GM23338 (cell line): ENCODE measurements at regions not wholly inside any gene's neighbourhood (a gene's known extent, or its start where the extent isn't known, plus 50 kb on each side); places are given as distances from the start of the nearest gene placed in this dataset.

Source experiments
- ATAC-seq: fragments of 200-7000 bp; cut with Tn5 transposase; 3 replicates; pipeline ENCODE4 v1.9.1; 2020
- DNase-seq: peaks from one replicate; pipeline ENCODE4 v3.0.0-alpha.2; 2015; ENCODE audit warnings: low spot score
- H2AFZ ChIP-seq: fragments of 200-600 bp; sonication (generic); 2 replicates; pipeline ENCODE4 v1.8.0; 2016; ENCODE audit warnings: antibody characterized with exemption, mild to moderate bottlenecking, moderate library complexity
- H3F3A ChIP-seq: fragments of 200-600 bp; sonication (generic); replicated peaks from 2 replicates; pipeline ENCODE4 v1.8.0; 2017; ENCODE audit warnings: antibody characterized with exemption, mixed run types, low read depth
- H3K27ac ChIP-seq: fragments of 200-600 bp; sonication (generic); 2 replicates; pipeline ENCODE4 v1.6.1; 2016; ENCODE audit warnings: low read depth
- H3K27me3 ChIP-seq: fragments of 200-600 bp; sonication (generic); 2 replicates; pipeline ENCODE4 v1.8.0; 2016; ENCODE audit warnings: mild to moderate bottlenecking, mixed run types, moderate library complexity; ENCODE audit not compliant: insufficient read depth
- H3K36me3 ChIP-seq: fragments of 200-600 bp; sonication (generic); 2 replicates; pipeline ENCODE4 v1.8.0; 2016; ENCODE audit warnings: mild to moderate bottlenecking; ENCODE audit not compliant: insufficient read depth
- H3K4me1 ChIP-seq: fragments of 200-600 bp; sonication (generic); 2 replicates; pipeline ENCODE4 v1.8.0; 2016; ENCODE audit warnings: mild to moderate bottlenecking, moderate library complexity; ENCODE audit not compliant: insufficient read depth
- H3K4me2 ChIP-seq: fragments of 200-600 bp; sonication (generic); 2 replicates; pipeline ENCODE4 v1.7.1; 2017; ENCODE audit warnings: mixed run types
- H3K4me3 ChIP-seq: fragments of 200-600 bp; sonication (generic); 2 replicates; pipeline ENCODE4 v1.6.1; 2016; ENCODE audit warnings: mixed run types
- H3K79me2 ChIP-seq: fragments of 200-600 bp; sonication (generic); replicated peaks from 2 replicates; pipeline ENCODE4 v1.8.0; 2017; ENCODE audit warnings: mild to moderate bottlenecking; ENCODE audit not compliant: insufficient read depth
- H3K9me2 ChIP-seq: fragments of 200-600 bp; sonication (generic); 2 replicates; pipeline ENCODE4 v1.8.0; 2017; ENCODE audit not compliant: insufficient read depth
- H4K20me1 ChIP-seq: fragments of 200-600 bp; sonication (generic); replicated peaks from 2 replicates; pipeline ENCODE4 v1.8.0; 2017; ENCODE audit warnings: mild to moderate bottlenecking; ENCODE audit not compliant: insufficient read depth
- H3K27ac Mint-ChIP-seq: 2 replicates; pipeline ENCODE4 v1.8.0; 2020; ENCODE audit warnings: inconsistent platforms, mild to moderate bottlenecking, moderate library complexity, mixed read lengths
- H3K27me3 Mint-ChIP-seq: 3 replicates; pipeline ENCODE4 v1.8.0; 2022; ENCODE audit warnings: low read depth, mild to moderate bottlenecking, moderate library complexity, mixed read lengths, inconsistent platforms; ENCODE audit not compliant: insufficient read depth, poor library complexity
- H3K36me3 Mint-ChIP-seq: 3 replicates; pipeline ENCODE4 v1.8.0; 2021; ENCODE audit warnings: low read depth, mild to moderate bottlenecking, inconsistent platforms, moderate library complexity, mixed read lengths
- H3K4me1 Mint-ChIP-seq: 3 replicates; pipeline ENCODE4 v1.8.0; 2020; ENCODE audit warnings: mild to moderate bottlenecking, inconsistent platforms, mixed read lengths
- H3K4me3 Mint-ChIP-seq: 3 replicates; pipeline ENCODE4 v1.8.0; 2021; ENCODE audit warnings: moderate library complexity, mild to moderate bottlenecking, inconsistent platforms, mixed read lengths
- H3K9me3 Mint-ChIP-seq: 3 replicates; pipeline ENCODE4 v1.8.0; 2020; ENCODE audit warnings: moderate library complexity, mild to moderate bottlenecking, inconsistent platforms, mixed read lengths
- CREB1 ChIP-seq: fragments of 250-450 bp; sonication (Bioruptor Pico); IDR thresholded peaks from 2 replicates; pipeline ENCODE4 v1.5.0; 2020; ENCODE audit warnings: low read depth, mild to moderate bottlenecking, moderate library complexity
- CTCF ChIP-seq, 2 experiments: fragments of 200-600 bp in 1 of 2; sonication (generic) in 1 of 2; conservative IDR thresholded peaks; 2 replicates each; pipeline versions ENCODE4 v1.5.1 to v1.6.1; 2016 to 2017; ENCODE audit warnings: antibody characterized with exemption in 2 of 2, low read depth in 2 of 2, mild to moderate bottlenecking in 2 of 2, moderate library complexity in 1 of 2
- ETS1 ChIP-seq: IDR thresholded peaks from 2 replicates; pipeline ENCODE4 v1.6.1; 2016; ENCODE audit warnings: antibody characterized with exemption
- EZH2 ChIP-seq: fragments of 200-600 bp; sonication (generic); IDR thresholded peaks from one replicate; pipeline ENCODE4 v1.8.0; 2017; ENCODE audit warnings: antibody characterized with exemption, mild to moderate bottlenecking, low read depth; ENCODE audit not compliant: unreplicated experiment
- EZH2phosphoT487 ChIP-seq: fragments of 200-600 bp; sonication (generic); IDR thresholded peaks from one replicate; pipeline ENCODE4 v1.8.1; 2018; ENCODE audit warnings: antibody characterized with exemption; ENCODE audit not compliant: unreplicated experiment
- JUNB ChIP-seq: IDR thresholded peaks from one replicate; pipeline ENCODE4 v1.6.1; 2016; ENCODE audit warnings: antibody characterized with exemption; ENCODE audit not compliant: unreplicated experiment
- NANOG ChIP-seq: IDR thresholded peaks from 2 replicates; pipeline ENCODE4 v1.6.1; 2016; ENCODE audit warnings: antibody characterized with exemption, borderline replicate concordance
- POLR2AphosphoS5 ChIP-seq: IDR thresholded peaks from 2 replicates; pipeline ENCODE4 v1.6.1; 2016; ENCODE audit warnings: antibody characterized with exemption, low read depth
- STAT1 ChIP-seq: IDR thresholded peaks from one replicate; pipeline ENCODE4 v1.6.1; 2016; ENCODE audit warnings: antibody characterized with exemption; ENCODE audit not compliant: unreplicated experiment
- ZNF114 ChIP-seq: fragments of 250-450 bp; sonication (Bioruptor Pico); IDR thresholded peaks from 2 replicates; pipeline ENCODE4 v1.5.0; 2020; ENCODE audit warnings: mild to moderate bottlenecking, moderate library complexity
- ZNF331 ChIP-seq: fragments of 250-450 bp; sonication (Bioruptor Pico); IDR thresholded peaks from 2 replicates; pipeline ENCODE4 v1.5.0; 2020; ENCODE audit warnings: low read depth, mild to moderate bottlenecking, moderate library complexity
- ZNF462 ChIP-seq: fragments of 250-450 bp; sonication (Bioruptor Pico); IDR thresholded peaks from 2 replicates; pipeline ENCODE4 v1.5.0; 2020; ENCODE audit warnings: mild to moderate bottlenecking, moderate library complexity

GRCh38 chr20:52536040-52536439 lies 344.5 kb upstream of the ZFP64 start (continued):
- no peak for TF ChIP-seq ZNF462 (CRISPR knock-in tag)
- TF ChIP-seq JUNB = no peak

DNA sequence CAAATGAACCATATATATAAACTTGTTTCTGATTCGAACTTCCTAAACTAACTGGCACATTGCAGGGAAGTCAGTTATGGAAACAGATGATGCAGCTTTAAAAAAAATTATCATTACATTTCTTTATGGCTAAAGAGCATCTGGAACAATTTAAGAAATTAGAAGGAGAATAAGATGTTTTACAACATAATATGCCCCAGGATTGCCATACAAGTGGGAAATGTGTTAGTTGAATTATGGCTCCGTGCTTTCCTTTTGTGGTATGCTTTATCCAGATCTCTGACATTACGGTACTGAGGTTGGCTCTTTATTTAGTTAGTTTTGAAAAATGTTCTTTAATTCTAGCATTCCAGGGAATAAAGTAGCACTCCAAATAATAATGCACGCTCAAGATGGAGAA lies 343.0 kb upstream of the ZFP64 start:
- no peak overlapping the region for H3K27ac Mint-ChIP-seq
- Histone ChIP-seq H3K27ac (no peak overlapping the region), H4K20me1 (no peaks in the 10 kb centered on the region), H3K4me3 (no peak overlapping the region), H3K4me2 (no peak overlapping the region), H3K4me1 (peaks cover 7% of the 10 kb centered on the region; the same call in 1 of the 2 replicates), H3K27me3 (no peaks in the 10 kb centered on the region), H3K36me3 (no peaks in the 10 kb centered on the region), H2AFZ (no peak overlapping the region), H3F3A (no peaks in the 10 kb centered on the region), H3K9me2 (peaks cover 10% of the 10 kb centered on the region; the same call in 1 of the 2 replicates), H3K79me2 (no peaks in the 10 kb centered on the region)
- DNase-seq = no peak
- no peak for ATAC-seq
- no peaks in the 10 kb centered on the region for H3K36me3 Mint-ChIP-seq
- H3K27me3 Mint-ChIP-seq = no peaks in the 10 kb centered on the region
- no peak overlapping the region for H3K4me3 Mint-ChIP-seq
- H3K9me3 Mint-ChIP-seq = peaks cover 4% of the 10 kb centered on the region
- H3K4me1 Mint-ChIP-seq = peaks cover 2% of the 10 kb centered on the region; the same call in 1 of the 3 replicates
- no peak for TF ChIP-seq ZNF331 (CRISPR knock-in tag)
- no peak for TF ChIP-seq EZH2phosphoT487
- TF ChIP-seq CTCF (conservative IDR thresholded peaks at IDR 0.05; ENCODE audit: low read depth in 2 of 2) = no peak
- no peak for TF ChIP-seq CREB1 (CRISPR knock-in tag)
- no peak for TF ChIP-seq ETS1
- TF ChIP-seq POLR2AphosphoS5 = no peak
- no peak for TF ChIP-seq JUNB
- no peak for TF ChIP-seq EZH2
- no peak for TF ChIP-seq ZNF114 (CRISPR knock-in tag)
- no peak for TF ChIP-seq NANOG
- TF ChIP-seq STAT1 = no peak
